ENCODE measurements at regions not wholly inside any gene's neighbourhood (a gene's known extent, or its start where the extent isn't known, plus 50 kb on each side); places are given as distances from the start of the nearest gene placed in this dataset.
A peak's percentile ranks its signal among the peaks of the same experiment; 100 is the strongest.
"Not testable (repeated sequence)": the region's sequence is repeated elsewhere in the genome, so short reads cannot be mapped to it uniquely, and the experiment has no call there.

DNA sequence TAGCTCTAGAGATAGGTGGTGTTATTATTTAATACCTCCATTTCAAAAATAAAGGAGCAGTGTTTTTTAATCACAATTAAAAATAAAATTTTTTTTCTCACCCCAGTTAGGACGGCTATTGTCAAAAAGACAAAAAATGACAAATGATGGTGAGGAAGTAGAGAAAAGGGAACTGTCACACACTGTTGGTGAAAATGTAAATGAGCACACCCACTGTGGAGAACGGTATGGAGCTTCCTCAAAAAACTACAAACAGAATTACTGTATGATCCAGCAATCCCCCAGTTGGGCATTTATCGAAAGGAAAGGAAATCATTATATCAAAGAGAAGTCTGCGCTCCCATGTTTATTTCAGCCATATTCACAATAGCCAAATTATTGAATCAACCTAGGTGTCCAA lies 148.7 kb upstream of the NR5A2 start:
- no peak for DNase-seq

DNA sequence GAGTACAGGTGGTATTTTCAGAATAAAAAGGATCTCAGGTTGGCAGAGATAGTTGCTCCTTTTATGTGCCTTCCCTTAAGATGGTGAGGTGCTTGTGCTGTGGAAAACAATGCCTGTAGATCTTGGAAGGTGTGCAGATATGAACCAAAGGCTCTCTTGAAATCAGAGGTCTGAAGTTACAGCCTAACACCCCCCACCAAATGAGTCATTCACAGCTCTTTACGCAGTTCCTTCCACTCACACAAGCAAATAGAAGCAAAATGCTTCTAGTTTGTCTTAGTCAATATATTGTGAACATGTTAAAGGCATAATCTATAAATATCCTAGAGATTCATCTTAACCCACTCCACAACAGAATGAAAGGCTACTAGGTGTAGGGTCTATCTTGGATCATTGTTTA lies 128.9 kb upstream of the NR5A2 start:
- DNase-seq, result no peak

DNA sequence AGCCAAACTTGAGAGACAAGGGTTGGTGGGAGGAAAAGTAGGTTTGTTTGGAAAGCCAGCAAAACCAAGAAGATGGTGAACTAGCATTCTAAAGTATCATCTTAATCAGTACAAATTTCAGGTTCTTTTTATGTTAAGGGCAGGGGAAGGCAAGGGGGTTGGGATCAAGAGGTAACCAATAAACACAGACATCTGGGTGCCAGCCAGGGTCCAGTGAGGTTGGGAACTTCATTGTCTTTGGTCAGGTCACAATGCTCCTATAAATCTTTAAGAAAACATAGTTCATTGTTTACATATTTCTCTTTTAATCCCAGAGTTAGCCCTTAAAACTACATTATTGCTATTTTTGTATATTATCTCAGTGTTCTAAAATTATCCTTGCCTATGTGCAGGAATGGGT lies 126.2 kb upstream of the NR5A2 start:
- no peak for DNase-seq

DNA sequence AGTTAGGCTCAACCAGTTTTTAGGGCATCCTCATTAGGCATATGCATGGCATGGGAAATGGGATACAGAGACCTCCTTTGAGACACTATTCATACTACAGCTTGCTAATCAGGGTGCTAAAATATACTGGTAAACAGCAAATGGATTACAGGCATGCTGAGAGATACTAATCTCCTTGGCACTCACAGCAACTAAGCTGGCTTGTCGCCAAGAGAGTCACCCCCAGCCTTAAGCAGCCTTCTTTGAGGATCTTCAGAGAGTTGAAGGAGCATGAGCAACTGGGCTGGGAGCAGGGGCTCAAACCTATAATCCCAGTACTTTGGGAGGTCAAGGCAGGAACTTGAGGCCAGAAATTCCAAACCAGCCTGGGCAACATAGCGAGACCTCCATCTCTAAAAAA lies 120.1 kb upstream of the NR5A2 start:
- no peak for DNase-seq

DNA sequence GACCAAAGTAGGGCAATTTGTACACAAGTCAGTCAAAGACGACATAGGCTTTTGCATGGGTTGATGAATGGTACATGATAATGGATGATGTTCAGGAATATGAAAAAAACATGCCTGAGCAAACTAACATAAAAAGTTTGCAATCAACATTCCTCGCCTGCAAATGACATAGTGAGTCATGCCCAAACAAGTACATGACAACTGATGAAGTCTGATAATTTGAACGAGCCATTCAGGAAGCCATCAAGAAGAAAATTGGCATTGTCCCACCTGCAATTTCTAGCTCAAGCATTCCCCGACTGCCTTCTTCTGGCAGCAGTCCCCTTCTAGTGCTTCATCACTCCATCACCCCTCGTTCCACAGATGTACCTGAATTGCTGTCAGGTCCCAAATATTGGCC lies 118.4 kb upstream of the NR5A2 start:
- no peak for DNase-seq

DNA sequence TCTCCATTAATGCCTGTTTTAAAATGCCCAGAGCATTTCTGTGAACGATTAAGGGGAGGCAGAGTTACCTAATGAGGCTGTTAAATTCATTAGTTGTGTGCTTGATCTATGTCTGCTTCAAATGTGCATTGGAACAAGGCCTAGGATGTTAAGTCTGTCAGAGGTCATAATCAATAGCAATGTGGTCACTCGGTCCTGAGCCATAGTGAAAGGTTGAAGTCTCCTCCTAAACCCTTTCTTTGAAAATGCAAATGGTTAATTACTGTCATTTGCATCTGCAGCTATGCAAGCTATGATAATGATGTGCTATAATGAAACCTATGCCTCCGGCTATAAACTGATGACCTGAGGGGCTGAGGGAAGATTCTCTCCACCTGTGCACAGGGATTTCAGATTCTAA lies 114.2 kb upstream of the NR5A2 start:
- DNase-seq, result no peak

DNA sequence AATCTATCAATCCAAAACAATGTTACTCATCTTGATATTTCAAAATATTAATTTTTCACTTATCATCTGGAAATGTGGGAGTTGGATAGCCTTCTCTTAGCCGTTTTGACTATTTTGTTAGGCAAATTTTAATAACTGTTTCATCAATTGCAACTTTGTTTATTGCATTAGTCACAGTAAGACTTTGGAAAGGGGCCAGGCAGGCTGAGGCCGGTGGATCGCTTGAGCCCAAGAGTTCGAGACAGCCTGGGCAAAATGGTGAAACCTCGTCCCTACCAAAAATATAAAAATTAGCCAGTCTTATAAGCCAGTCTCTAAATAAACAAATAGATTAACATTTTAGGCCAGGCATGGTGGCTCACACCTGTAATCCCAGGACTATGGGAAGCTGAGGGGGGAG lies 113.0 kb upstream of the NR5A2 start:
- no peak for DNase-seq

DNA sequence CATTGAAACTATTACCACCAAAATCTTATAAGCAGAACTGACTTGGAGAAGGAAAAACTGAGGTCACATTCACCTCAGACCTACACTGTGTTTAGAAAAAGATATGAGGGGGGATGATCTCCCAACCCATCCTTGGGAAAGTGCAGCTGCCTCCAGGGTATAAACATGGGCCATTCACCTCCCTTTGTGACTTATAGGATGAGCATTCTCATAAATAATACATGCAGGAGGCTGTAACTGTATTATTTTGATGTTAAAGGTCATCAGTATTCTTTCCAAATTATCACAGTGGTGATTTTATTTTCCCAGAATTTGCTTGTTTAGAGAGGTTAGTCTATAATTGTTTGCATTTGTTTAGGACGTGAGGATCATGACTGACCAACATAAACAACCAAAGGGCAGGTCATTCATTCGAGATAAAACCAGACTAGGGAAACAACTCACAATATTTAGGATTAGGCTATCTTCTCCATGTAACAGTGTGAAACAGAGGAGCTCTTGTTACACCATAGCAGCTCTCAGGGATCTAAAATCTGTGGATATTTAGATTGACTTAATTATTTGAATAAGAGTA lies 109.2 kb upstream of the NR5A2 start:
- no peak for DNase-seq

DNA sequence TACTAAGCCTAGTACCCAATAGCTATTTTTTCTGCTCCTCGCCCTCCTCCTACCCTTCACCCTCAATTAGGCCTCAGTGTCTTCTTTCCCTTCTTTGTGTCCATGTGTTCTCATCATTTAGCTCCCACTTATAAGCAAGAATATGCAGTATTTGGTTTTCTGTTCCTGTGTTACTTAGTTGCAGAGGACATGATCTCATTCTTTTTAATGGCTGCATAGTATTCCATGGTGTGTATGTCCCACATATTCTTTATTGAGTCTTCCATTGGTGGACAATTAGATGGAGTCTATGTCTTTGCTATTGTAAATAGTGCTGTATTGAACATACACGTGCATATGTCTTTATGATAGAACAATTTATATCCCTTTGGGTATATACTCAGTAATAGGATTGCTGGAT lies 106.9 kb upstream of the NR5A2 start:
- DNase-seq, result no peak

DNA sequence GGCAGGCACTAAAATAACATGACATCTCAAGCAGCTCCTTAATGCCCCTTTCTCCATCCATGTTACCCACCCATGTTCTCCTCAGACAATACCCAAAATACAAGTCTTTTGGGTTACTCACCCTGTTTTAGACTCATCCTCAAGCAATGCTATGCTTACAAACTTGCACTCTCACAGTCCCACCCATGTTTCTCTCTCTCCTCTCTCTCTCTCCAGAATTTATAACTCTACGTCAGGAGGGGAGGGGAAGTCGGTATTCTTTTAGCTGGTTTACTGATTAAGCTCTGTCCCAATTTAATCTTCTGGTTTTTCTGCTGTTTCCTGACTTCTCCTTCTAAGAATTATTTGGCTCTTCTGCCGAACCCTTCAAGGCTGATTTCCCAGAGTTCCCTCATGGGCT lies 98.0 kb upstream of the NR5A2 start:
- DNase-seq, result no peak

DNA sequence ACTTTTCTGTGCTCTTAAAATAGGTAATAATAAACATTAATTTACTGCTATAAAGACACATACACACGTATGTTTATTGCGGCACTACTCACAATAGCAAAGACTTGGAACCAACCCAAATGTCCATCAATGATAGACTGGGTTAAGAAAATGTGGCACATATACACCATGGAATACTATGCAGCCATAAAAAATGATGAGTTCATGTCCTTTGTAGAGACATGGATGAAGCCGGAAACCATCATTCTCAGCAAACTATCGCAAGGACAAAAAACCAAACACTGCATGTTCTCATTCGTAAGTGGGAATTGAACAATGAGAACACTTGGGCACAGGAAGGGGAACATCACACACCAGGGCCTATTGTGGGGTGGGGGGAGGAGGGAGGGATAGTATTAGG lies 97.4 kb upstream of the NR5A2 start:
- not testable (repeated sequence) for DNase-seq

DNA sequence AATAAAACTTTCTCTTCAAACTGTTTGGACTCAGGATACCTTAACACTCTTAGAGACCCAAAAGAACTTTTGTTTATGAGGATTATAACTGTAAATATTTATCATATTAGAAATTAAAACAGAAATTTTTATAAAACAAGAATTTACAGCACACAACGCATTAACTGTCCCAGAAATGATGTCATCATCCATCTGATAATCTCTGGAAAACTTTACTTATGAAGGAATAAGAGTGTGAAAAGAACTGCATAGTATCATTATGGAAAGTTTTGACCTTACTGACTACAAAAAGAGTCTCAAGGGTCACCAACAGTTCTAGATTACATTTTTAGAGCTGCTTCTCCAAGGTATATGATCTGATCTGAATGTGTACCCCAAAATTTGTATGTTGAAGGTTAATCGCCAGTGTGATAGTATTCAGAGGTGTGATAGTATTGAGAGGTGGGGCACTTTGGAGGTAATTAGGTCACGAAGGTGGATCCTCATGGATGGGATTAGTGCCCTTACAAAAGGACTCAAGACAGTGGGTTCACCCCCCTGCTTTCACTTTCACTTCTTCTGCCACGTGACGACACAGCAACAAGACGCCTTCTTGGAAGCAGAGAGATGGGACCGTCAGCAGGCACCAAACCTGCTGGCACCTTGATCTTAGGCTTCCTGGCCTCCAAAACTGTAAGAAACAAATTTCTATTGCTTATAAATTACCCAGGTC lies 95.7 kb upstream of the NR5A2 start:
- DNase-seq, result peak; percentile 15

DNA sequence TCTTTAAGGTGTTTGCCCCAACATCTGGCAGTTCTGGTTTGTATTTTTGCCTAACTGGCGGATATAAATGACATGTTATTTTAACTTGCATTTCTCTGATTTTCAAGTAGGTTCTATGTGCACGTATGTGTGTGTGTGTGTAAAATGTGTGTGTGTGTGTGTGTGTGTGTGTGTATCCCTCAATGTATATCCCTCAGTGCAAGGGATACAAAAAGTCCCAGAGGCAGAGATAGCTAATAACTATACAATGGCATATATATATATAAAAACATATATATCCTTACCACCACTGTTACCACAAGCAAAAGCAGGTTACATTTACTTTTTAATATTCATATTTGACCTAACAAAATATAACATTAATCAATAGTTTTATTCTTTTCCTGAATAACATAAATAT lies 95.0 kb upstream of the NR5A2 start:
- no peak for DNase-seq

DNA sequence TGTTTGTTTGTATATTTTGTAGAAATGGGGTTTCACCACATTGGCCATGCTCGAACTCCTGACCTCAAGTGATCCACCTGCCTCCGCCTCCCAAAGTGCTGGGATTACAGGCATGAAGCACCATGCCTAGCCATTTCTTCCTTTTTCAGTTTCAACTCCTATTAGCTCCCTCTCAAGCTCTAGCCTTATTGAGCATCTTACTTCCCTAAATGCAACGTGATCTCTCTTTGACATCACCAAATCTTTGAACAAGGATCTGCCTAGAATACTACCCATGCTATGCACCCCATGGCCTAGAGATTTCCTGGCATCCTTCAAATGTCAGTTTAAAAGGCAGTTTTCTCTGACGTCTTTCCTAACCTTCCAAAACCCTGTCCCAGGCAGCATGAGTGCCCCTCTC lies 91.1 kb upstream of the NR5A2 start:
- no peak for DNase-seq

DNA sequence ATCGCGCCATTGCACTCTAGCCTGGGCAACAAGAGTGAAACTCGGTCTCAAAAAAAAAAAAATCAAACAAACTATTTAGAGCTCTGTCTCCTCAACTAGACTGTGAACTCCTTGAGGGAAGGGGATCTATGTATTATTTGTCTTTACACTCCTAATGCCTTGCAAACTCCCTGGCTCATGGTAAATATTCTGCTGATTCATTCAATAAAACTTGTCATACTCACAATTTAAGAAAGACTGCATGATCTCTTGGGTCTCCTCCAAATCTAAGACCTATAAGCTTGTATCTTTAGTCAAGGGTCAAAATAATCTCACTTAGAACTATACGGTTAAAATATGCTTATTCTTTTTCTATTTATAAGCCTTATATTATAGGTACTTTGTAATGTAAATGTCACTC lies 90.3 kb upstream of the NR5A2 start:
- DNase-seq, result no peak

DNA sequence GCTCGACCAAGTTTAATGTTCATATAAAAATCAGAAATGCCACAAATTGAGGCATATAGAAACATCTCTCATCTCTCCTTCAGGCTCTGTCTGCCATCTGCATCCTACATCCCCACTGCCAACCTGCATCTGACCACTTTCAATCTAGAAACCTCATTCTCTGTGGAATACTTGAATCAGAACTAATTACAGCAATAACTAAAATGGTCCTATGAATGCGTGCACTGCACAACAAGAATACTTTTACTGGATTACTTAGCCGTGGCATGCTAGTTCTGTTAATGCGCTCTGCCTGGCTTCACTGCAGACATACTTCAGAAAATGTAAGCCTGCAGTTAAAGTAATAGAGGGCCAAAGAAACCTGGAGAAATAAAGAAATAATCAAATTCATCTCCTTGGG lies 89.8 kb upstream of the NR5A2 start:
- no peak for DNase-seq

DNA sequence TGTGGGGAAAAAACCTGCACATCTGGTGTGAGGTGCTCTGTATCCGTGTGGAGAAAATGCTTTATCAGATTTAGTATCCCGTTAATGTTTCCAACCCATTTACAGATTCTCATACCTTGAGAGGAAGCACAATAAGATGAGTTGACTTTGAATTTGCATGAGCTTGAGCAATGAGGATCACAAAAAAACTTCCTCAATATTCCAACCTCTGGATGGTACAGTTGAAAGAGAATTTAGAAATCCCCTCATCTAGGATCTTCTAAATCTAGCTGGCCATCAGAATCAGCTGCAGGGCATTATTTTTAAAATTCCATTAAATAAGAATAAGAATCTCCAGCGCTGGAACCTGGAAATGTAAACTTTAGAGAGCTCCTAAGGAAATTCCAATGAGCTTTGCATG lies 82.5 kb upstream of the NR5A2 start:
- DNase-seq, result no peak

DNA sequence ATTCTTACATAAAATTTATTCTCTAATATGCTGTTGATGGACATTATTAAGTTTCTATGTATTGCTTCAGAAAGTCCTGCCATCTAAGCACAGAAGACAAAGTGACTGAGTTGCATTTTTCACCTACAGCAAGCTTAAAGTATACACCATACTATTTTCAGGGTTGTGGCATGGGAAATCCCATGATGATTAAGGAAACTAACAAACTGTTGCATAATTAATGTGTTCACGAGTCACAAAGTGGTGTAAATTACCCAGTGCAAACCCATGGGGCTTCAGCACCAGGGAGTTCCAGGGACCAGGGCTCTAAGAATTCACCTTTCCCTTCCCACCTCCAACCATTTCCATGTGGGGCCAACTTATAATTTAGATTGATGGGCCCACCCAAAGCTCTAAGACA lies 81.9 kb upstream of the NR5A2 start:
- DNase-seq, result no peak

DNA sequence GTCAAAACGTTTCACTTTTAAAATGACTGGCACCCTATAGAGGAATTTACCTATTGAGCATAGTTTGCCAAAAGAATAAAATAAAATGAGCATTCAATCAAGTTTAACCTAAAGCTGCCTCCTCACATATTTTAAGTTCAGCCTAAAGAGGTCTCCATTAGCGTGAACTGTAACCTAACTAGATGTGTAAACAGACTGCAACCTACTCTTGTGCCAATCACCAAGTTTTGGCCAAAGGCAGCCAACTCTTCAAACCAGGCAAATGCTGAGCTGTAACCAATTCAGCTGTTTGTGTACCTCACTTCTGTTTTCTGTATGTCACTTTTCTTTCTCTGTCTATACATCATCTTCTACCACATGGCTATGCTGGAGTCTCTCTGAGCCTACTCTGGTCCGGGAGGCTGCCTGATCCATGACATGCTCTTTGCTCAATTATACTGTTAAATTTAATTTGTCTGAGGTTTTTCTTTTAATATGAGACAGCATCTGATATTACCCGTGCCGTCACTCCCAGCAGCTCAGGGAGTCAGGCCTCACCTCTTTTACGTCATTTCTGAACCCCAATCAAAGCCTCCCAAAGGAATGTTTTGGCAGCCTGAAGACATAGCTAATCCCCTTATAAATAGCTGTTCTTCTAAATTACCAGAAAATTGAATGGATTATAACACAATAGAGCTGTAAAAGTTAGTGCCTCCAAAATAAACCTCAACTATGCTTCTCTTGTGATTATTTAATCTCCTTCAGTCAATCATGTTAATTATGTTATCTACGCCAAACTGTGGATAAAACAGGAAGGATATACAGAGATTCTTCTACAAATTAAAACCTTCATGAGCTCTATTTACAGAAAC lies 81.0 kb upstream of the NR5A2 start:
- DNase-seq, result no peak

DNA sequence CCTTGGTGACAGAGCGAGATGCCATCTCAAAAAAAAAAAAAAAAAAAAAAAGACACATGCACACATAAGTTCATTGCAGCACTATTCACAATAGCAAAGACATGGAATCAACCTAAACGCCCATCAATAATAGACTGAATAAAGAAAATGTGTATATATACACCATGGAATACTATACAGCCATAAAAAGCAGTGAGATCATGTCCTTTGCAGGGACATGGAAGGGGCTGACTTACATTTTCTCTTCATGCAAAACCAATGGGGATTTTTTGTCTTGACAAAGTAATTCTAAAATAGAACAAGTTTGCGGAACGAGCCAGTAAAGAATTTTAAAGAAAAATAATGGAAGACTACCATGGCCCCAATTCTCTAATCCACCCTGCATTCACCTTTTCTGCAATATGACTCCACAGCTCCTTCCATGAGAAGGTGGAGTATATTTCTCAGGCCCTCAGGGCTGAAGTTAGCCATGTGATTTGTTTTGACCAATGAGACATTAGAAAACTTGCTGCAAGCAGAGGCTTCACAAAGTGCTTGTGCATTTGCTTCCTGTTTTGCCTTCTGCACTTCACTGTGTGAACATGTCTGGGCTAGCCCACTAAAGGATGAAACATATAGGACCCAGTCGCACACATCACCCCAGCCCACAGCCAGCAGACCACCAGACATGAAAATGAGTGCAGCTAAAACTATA lies 78.8 kb upstream of the NR5A2 start:
- DNase-seq, result no peak

DNA sequence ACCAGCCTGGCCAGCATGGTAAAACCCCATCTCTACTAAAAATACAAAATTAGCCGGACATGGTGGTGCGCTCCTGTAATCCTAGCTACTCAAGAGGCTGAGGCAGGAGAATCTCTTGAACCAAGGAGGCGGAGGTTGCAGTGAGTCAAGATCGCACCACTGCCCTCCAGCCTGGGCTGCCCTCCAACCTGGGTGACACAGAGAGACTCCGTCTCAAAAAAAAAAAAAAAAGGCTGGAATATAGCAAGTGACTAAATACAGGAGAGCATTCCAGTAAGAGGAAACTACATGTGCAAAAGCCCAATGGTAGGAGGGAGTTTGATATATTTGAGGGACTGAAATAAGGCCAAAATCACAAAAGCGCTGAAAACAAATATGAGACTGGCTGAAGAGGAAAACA lies 76.5 kb upstream of the NR5A2 start:
- DNase-seq, result not testable (repeated sequence)

DNA sequence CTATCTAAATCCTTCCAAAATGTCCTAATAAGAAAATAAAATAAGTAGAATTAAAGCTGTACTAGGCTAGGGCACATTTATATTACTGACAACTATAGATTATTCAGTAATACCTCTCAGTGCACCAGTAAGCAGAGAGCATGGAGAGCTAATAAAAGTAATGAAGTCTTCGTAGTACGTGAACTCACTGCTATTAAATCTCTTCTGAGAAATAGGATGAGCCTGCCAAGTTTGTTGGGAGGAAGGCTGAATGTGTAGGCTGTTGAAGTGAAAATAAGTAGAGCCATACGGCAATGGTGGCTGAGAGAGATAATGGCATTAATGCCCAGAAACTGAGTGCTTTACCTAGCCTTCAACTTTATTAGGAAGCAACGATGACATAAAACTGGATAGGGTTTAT lies 73.9 kb upstream of the NR5A2 start:
- DNase-seq, result no peak

DNA sequence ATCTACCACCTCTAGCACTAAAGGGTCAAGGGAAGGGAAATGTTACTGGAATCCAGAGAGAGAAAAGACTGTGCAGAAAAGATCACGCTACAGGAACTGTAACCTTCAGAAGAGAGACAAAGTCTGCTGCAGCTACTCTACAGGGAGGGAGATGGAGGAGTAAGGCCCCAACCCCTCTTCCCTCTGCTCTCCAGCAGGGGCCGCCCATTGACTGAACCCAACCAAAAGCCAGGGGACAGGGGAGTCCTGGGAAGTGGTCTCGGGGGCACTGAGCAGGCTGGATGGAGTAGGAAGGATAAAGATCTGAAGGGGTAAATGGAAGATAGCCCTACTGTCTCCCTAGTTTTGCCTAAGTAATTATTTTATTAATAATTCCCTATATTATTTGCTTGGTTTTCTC lies 72.8 kb upstream of the NR5A2 start:
- DNase-seq, result no peak

DNA sequence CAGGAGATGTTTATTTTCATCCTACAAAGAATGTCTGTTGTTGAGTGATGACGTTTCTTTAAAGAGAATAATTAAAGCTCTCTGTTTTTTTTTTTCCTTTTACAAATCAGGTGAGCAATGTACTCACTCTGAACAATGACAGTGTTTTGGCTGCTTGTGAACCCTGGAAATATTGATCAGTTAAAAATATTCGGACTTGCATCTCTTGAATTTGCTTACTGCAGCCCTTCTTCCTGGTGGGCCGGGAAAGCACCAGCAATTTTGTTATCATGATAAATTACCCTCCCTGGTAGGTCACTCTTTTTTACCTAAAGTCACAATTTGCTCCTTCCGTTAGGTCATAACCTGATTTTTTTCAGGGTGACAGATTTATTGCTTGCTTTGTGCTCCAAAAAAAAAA lies 72.3 kb upstream of the NR5A2 start:
- no peak for DNase-seq

Data from activated naive CD4-positive, alpha-beta T cell treated with anti-CD3 and anti-CD28 coated beads, Interleukin-2, amount 50 U/mL, for 16 hours (primary cell).